Left cardiac atrium (tissue), 4 donors: ENCODE measurements at regions not wholly inside any gene's neighbourhood (a gene's known extent, or its start where the extent isn't known, plus 50 kb on each side); places are given as distances from the start of the nearest gene placed in this dataset.

Experiments
- ATAC-seq, 2 donors: fragments of 200-7000 bp; cut with Tn5 transposase; one replicate each; pipeline ENCODE4 v1.9.1; 2020; ENCODE audit warnings: mild to moderate bottlenecking in 2 of 2, moderate library complexity in 2 of 2
- DNase-seq: peaks from one replicate; pipeline ENCODE4 v3.0.0-alpha.2; 2020
- intact Hi-C, 2 donors: fragments of 100-400 bp; cut with DNase I; formaldehyde crosslinking; loops; one replicate each; pipeline versions ENCODE4 v1.14.1 to v1.15.1; 2022 to 2023
- donor health status: DM: no; HTN: yes; CAD: no.
- donor health status: DM: no; HTN: yes; CAD: no; lungs with severe emphysema.
- donor health status: DM: yes; HTN: yes; CAD: no.
- donor health status: Dilated cardiomyopathy.

GRCh38 chrX:128216364-128216763 lies 164.2 kb upstream of the ACTRT1 start:
- no peak for ATAC-seq
- intact Hi-C loops: no loop called here
- no peak for DNase-seq

- intact Hi-C loops: no loop called here
- ATAC-seq (no peak), DNase-seq (no peak)
These were observed 113.7 kb upstream of the ACTRT1 start for GRCh38 chrX:128165884-128166408.

GRCh38 chrX:128156204-128156603 lies 104.0 kb upstream of the ACTRT1 start:
- intact Hi-C loops: no loop called here
- DNase-seq: no peak
- no peak for ATAC-seq

- intact Hi-C loops: no loop called here
- no peak for DNase-seq
- no peak for ATAC-seq
These were observed 90.5 kb upstream of the ACTRT1 start for GRCh38 chrX:128142745-128143144.

GRCh38 chrX:128106630-128107029 lies 54.4 kb upstream of the ACTRT1 start:
- ATAC-seq (no peak), DNase-seq (no peak)
- intact Hi-C loops: no loop called here

GRCh38 chrX:128105659-128106058 lies 53.5 kb upstream of the ACTRT1 start:
- DNase-seq: no peak
- no peak for ATAC-seq
- intact Hi-C loops: no loop called here
